ENCODE measurements at regions not wholly inside any gene's neighbourhood (a gene's known extent, or its start where the extent isn't known, plus 50 kb on each side); places are given as distances from the start of the nearest gene placed in this dataset.

DNA sequence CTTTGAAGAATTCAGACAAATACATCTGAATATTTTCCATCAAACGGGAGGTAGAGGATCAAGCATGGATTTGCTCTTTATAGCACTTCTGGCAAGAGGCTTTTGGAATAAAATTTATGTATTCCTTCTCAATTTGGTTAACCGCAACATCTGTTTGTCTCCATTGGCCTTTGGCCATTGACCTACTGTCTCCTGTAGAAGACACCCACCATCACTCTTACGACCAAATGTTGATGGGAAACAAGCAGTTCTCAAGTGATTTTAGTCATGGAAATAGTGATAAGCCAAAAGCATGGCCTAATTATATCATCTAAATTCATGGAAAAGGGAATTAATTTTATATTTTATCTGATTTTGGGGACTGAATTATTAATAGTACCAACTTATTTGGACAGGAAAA, 591.9 kb downstream of the CD109 start:
- H3K27ac ChIP-seq: no peak overlapping the region
- no peaks in the 10 kb centered on the region for H3K4me1 ChIP-seq (ENCODE audit: control insufficient read depth in 1 of 2, insufficient read depth in 1 of 2, low read depth in 1 of 2, low read length in 1 of 2)
- H3K36me3 ChIP-seq: no peaks in the 10 kb centered on the region
- TF ChIP-seq CTCF (IDR thresholded peaks at IDR 0.05): no peak
- H3K4me3 ChIP-seq (ENCODE audit: low read depth in 1 of 2, low read length in 1 of 2): no peak overlapping the region
- no peaks in the 10 kb centered on the region for H3K9me3 ChIP-seq
- no peaks in the 10 kb centered on the region for H3K27me3 ChIP-seq

DNA sequence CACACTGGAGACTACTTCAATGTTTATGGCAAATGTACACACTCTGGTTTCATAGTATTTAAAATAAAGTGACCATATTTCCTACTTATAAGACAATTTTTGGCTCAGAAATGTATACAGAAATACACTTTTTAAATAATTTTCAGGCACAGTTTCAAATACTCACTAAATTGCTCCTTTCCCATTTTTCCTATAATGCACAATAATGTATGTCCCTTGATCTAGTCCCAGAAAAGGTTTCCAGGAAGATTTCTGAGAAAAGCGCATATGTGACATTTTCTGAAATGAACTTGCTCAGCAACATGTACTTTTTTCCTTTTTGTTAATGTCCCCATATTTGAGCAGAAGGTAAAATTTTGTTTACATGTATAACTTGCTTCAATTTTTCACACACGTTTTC, 591.4 kb downstream of the CD109 start:
- Histone ChIP-seq H3K9me3 (no peaks in the 10 kb centered on the region), H3K4me1 (ENCODE audit: control insufficient read depth in 1 of 2, insufficient read depth in 1 of 2, low read depth in 1 of 2, low read length in 1 of 2) (no peaks in the 10 kb centered on the region)
- no peak for TF ChIP-seq CTCF (IDR thresholded peaks at IDR 0.05)

DNA sequence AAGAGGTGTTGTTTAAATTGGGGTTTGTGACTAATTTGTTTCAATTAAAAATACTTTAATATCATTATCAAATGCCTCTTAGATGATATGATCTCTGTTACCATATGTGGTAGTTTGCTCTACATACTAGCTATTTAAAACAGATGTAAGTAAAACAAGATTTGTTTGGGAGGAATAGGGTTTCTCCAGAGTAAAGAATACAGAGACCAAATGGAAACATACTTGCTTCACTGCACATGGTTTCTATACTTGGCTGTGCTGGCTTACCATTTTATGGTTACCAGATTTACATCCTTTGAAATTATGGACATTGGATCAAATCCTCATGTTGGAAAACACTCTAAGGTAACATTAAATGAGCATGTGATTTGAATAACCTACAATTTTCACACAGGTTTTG, 588.3 kb downstream of the CD109 start:
- Histone ChIP-seq H3K27me3 (no peaks in the 10 kb centered on the region), H3K36me3 (no peaks in the 10 kb centered on the region), H3K4me3 (ENCODE audit: low read depth in 1 of 2, low read length in 1 of 2) (no peak overlapping the region), H3K9me3 (no peaks in the 10 kb centered on the region), H3K4me1 (ENCODE audit: control insufficient read depth in 1 of 2, insufficient read depth in 1 of 2, low read depth in 1 of 2, low read length in 1 of 2) (no peaks in the 10 kb centered on the region), H3K27ac (no peak overlapping the region)
- TF ChIP-seq CTCF (IDR thresholded peaks at IDR 0.05): no peak

More for the DNA sequence above, 591.4 kb downstream of the CD109 start:
- no peak overlapping the region for H3K27ac ChIP-seq
- no peak overlapping the region for H3K4me3 ChIP-seq (ENCODE audit: low read depth in 1 of 2, low read length in 1 of 2)
- no peaks in the 10 kb centered on the region for H3K36me3 ChIP-seq
- no peaks in the 10 kb centered on the region for H3K27me3 ChIP-seq

DNA sequence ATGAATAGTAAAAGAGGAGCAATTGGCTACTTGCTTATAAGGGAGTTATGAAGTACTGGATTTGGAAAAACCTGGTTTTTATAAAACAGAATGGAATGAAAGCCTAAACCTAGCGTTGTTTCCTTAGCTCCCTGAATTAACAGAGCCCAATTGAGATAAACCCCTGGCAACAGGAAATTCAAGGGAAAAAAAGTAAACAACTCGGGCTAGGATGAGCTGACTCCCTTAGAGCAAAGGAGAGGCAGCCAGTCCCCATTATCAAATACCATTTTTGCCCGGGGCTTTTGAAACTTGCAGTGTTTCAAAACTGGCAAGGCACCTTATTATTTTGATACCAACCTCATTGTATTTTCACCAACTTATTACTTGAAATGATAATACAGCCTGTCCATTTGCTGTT, 587.5 kb downstream of the CD109 start:
- H3K27me3 ChIP-seq: no peaks in the 10 kb centered on the region
- H3K36me3 ChIP-seq: no peaks in the 10 kb centered on the region
- H3K4me3 ChIP-seq (ENCODE audit: low read depth in 1 of 2, low read length in 1 of 2): no peak overlapping the region
- TF ChIP-seq CTCF (IDR thresholded peaks at IDR 0.05): no peak
- no peak overlapping the region for H3K27ac ChIP-seq
- H3K9me3 ChIP-seq: no peaks in the 10 kb centered on the region
- no peaks in the 10 kb centered on the region for H3K4me1 ChIP-seq (ENCODE audit: control insufficient read depth in 1 of 2, insufficient read depth in 1 of 2, low read depth in 1 of 2, low read length in 1 of 2)

- TF ChIP-seq CTCF (IDR thresholded peaks at IDR 0.05): no peak
- Histone ChIP-seq H3K4me1 (ENCODE audit: control insufficient read depth in 1 of 2, insufficient read depth in 1 of 2, low read depth in 1 of 2, low read length in 1 of 2) (no peaks in the 10 kb centered on the region), H3K9me3 (no peaks in the 10 kb centered on the region), H3K36me3 (no peaks in the 10 kb centered on the region), H3K4me3 (ENCODE audit: low read depth in 1 of 2, low read length in 1 of 2) (no peak overlapping the region), H3K27ac (no peak overlapping the region), H3K27me3 (no peaks in the 10 kb centered on the region)
Measured at GRCh38 chr6:74282143-74282689, 586.2 kb downstream of the CD109 start.
